Astrocyte (in vitro differentiated cells and primary cell): ENCODE measurements at regions not wholly inside any gene's neighbourhood (a gene's known extent, or its start where the extent isn't known, plus 50 kb on each side); places are given as distances from the start of the nearest gene placed in this dataset.

Source experiments
- EZH2 ChIP-seq: IDR thresholded peaks from 2 replicates; pipeline ENCODE4 v1.6.1; 2012; ENCODE audit warnings: mild to moderate bottlenecking, low read length, inconsistent platforms; ENCODE audit not compliant: insufficient read depth
- TF ChIP-seq, protein P1 (sequence below): IDR thresholded peaks from 2 replicates; pipeline ENCODE4 v1.5.1; 2011; ENCODE audit warnings: low read depth, mild to moderate bottlenecking, inconsistent platforms, low read length, moderate library complexity; ENCODE audit not compliant: insufficient read depth

DNA sequence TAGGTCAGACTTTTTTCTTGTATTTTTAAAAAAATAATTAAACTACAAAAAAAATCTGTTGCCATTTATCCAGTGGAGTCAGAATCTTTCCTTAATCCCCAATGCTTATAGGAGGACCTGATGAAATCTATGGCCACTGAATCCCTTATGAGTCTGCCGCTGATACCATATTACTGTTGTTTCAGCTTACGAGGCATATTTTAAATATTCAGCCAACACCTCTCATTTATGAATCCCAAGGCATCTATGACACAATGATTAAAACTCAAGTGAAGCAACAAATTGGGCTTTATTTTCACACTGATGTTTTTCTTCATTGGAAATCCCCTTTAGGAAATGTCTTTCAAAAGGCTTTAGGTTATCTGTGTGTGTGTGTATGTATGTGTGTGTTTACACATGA, 137.8 kb upstream of the PUDP start:
- TF ChIP-seq, protein P1, sequence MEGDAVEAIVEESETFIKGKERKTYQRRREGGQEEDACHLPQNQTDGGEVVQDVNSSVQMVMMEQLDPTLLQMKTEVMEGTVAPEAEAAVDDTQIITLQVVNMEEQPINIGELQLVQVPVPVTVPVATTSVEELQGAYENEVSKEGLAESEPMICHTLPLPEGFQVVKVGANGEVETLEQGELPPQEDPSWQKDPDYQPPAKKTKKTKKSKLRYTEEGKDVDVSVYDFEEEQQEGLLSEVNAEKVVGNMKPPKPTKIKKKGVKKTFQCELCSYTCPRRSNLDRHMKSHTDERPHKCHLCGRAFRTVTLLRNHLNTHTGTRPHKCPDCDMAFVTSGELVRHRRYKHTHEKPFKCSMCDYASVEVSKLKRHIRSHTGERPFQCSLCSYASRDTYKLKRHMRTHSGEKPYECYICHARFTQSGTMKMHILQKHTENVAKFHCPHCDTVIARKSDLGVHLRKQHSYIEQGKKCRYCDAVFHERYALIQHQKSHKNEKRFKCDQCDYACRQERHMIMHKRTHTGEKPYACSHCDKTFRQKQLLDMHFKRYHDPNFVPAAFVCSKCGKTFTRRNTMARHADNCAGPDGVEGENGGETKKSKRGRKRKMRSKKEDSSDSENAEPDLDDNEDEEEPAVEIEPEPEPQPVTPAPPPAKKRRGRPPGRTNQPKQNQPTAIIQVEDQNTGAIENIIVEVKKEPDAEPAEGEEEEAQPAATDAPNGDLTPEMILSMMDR, result no peak
- no peak for TF ChIP-seq EZH2
